Osteoblast (primary cell): ENCODE measurements at regions not wholly inside any gene's neighbourhood (a gene's known extent, or its start where the extent isn't known, plus 50 kb on each side); places are given as distances from the start of the nearest gene placed in this dataset.

Experiments
- DNase-seq: peaks from one replicate; pipeline ENCODE4 v3.0.0; 2011; ENCODE audit warnings: low spot score, mixed read lengths; ENCODE audit not compliant: insufficient read length; ENCODE audit errors: missing footprints
- H2AFZ ChIP-seq: 2 replicates; pipeline ENCODE4 v1.6.0; 2011; ENCODE audit warnings: mild to moderate bottlenecking, low read length
- H3K27ac ChIP-seq: 2 replicates; pipeline ENCODE4 v1.5.1; 2011; ENCODE audit warnings: mild to moderate bottlenecking, low read depth, low read length, moderate library complexity
- H3K27me3 ChIP-seq: 2 replicates; pipeline ENCODE4 v1.6.0; 2012; ENCODE audit warnings: mild to moderate bottlenecking, control low read depth, inconsistent platforms, low read length, moderate library complexity; ENCODE audit not compliant: insufficient read depth
- H3K36me3 ChIP-seq: 2 replicates; pipeline ENCODE4 v1.5.1; 2011; ENCODE audit warnings: mild to moderate bottlenecking, low read length, control low read depth, moderate library complexity; ENCODE audit not compliant: insufficient read depth
- H3K4me1 ChIP-seq: 2 replicates; pipeline ENCODE4 v1.5.1; 2011; ENCODE audit warnings: mild to moderate bottlenecking, low read length, control low read depth, moderate library complexity; ENCODE audit not compliant: insufficient read depth
- H3K4me2 ChIP-seq: 2 replicates; pipeline ENCODE4 v1.6.0; 2011; ENCODE audit warnings: mild to moderate bottlenecking, low read length; ENCODE audit not compliant: insufficient read depth
- H3K4me3 ChIP-seq: fragments of 200-600 bp; sonication (generic); 3 replicates; pipeline ENCODE4 v1.5.1; 2012; ENCODE audit warnings: mild to moderate bottlenecking, low read length, inconsistent platforms; ENCODE audit not compliant: insufficient read depth
- H3K79me2 ChIP-seq: 2 replicates; pipeline ENCODE4 v1.6.0; 2012; ENCODE audit warnings: mild to moderate bottlenecking, low read length, control low read depth, inconsistent platforms; ENCODE audit not compliant: insufficient read depth
- H3K9me3 ChIP-seq: 2 replicates; pipeline ENCODE4 v1.5.1; 2011; ENCODE audit warnings: low read depth, low read length, control low read depth
- H4K20me1 ChIP-seq: 2 replicates; pipeline ENCODE4 v1.6.0; 2012; ENCODE audit warnings: mild to moderate bottlenecking, low read length, control low read depth; ENCODE audit not compliant: insufficient read depth
- CTCF ChIP-seq: IDR thresholded peaks from 2 replicates; pipeline ENCODE4 v1.5.1; 2011; ENCODE audit warnings: mild to moderate bottlenecking, low read depth, low read length, moderate library complexity; ENCODE audit errors: extremely low read depth

- H3K27me3 ChIP-seq = no peaks in the 10 kb centered on the region
- DNase-seq = no peak
Measured at GRCh38 chr15:93496888-93497287, 407.9 kb upstream of the RGMA start.

DNA sequence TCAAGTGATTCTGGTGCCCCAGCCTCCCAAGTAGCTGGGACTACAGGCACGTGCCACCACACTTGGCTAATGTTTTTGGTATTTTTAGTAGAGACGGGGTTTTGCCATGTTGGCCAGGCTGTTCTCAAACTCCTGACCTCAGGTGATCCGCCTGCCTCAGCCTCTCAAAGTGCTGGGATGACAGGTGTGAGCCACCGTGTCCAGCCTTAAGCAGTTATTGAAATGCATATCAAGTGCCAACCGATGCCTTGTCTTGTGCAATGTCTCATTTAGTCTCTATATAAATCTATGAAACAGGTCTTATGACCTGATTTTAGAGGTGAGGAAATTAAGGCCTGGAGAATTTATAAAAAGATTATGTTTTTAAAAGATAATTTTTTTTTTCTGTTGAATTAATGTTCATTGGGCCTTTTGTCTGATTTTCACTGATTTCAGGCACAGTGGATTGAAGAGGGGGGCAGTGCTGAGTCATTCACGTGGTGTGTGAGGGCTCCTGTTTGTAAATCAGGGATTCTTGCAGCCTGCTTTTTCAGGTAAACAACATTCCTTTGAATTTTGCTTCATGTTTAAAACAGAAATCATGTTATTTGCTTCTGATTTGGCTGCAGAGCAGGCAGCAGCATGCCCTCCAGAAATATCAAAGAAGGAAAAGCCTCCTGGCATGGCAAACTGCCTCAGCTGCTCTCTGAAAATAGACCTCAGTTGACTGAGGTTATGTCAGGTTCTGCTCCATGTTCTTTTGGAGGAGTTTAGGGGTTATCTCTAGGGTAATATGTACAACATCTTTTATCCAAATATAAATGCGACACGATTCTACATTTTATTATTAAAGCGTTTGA, 407.0 kb upstream of the RGMA start:
- Histone ChIP-seq H3K4me3 (no peak overlapping the region), H3K4me2 (no peak overlapping the region), H3K79me2 (no peaks in the 10 kb centered on the region), H3K27me3 (no peaks in the 10 kb centered on the region), H2AFZ (no peak overlapping the region), H4K20me1 (no peaks in the 10 kb centered on the region), H3K9me3 (no peaks in the 10 kb centered on the region), H3K36me3 (no peaks in the 10 kb centered on the region), H3K27ac (no peak overlapping the region), H3K4me1 (no peaks in the 10 kb centered on the region)
- DNase-seq = no peak
- TF ChIP-seq CTCF = no peak

More at GRCh38 chr15:93496888-93497287, 407.9 kb upstream of the RGMA start:
- H3K4me1 ChIP-seq = no peaks in the 10 kb centered on the region
- no peak overlapping the region for H2AFZ ChIP-seq
- H3K9me3 ChIP-seq = no peaks in the 10 kb centered on the region
- H3K4me2 ChIP-seq = no peak overlapping the region
- no peaks in the 10 kb centered on the region for H3K79me2 ChIP-seq
- no peak overlapping the region for H3K27ac ChIP-seq
- no peaks in the 10 kb centered on the region for H4K20me1 ChIP-seq
- H3K36me3 ChIP-seq = no peaks in the 10 kb centered on the region
- no peak overlapping the region for H3K4me3 ChIP-seq
- no peak for TF ChIP-seq CTCF

- Histone ChIP-seq H3K79me2 (no peaks in the 10 kb centered on the region), H3K9me3 (no peaks in the 10 kb centered on the region), H3K4me3 (no peak overlapping the region), H3K27ac (no peak overlapping the region), H3K4me1 (no peaks in the 10 kb centered on the region), H4K20me1 (no peaks in the 10 kb centered on the region), H3K4me2 (no peak overlapping the region), H3K27me3 (no peaks in the 10 kb centered on the region), H3K36me3 (no peaks in the 10 kb centered on the region), H2AFZ (no peak overlapping the region)
- no peak for DNase-seq
- no peak for TF ChIP-seq CTCF
Measured at GRCh38 chr15:93493172-93493571, 404.2 kb upstream of the RGMA start.

GRCh38 chr15:93491291-93491690, 402.3 kb upstream of the RGMA start:
- H3K36me3 ChIP-seq = no peaks in the 10 kb centered on the region
- no peak overlapping the region for H3K27ac ChIP-seq
- H3K4me3 ChIP-seq = no peak overlapping the region
- H3K4me2 ChIP-seq = no peak overlapping the region
- no peak for TF ChIP-seq CTCF
- no peak overlapping the region for H2AFZ ChIP-seq
- no peak for DNase-seq
- H3K4me1 ChIP-seq = no peaks in the 10 kb centered on the region
- no peaks in the 10 kb centered on the region for H3K79me2 ChIP-seq
- no peaks in the 10 kb centered on the region for H3K27me3 ChIP-seq
- no peaks in the 10 kb centered on the region for H4K20me1 ChIP-seq
- H3K9me3 ChIP-seq = no peaks in the 10 kb centered on the region
